NCI-H1092 (cell line): ENCODE measurements at regions not wholly inside any gene's neighbourhood (a gene's known extent, or its start where the extent isn't known, plus 50 kb on each side); places are given as distances from the start of the nearest gene placed in this dataset.

Source experiments
- DNase-seq: peaks from one replicate; lab custom pipeline; 2025; lab: John Stamatoyannopoulos, UW

DNA sequence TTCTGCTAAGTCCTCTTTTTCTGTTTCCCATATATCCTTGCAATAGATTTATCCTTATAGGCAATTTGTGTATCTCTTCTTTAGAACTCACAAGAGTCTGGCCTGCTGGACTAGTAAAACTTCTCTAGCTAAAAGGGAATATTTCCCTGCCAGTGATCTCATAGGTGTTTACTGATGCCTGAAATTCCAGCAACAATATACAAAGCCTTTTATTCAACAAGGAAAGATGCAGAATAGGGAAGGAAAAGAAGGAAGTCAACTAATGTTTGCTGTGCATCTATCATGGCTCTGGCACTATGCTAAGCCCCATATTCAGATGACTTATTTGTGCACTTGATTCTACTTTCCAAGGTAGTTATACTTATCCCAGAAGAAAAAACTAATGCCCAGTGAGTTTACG is 160.0 kb upstream of the DMRTA1 start:
- no peak for DNase-seq

GRCh38 chr9:22288661-22289060 is 158.0 kb upstream of the DMRTA1 start:
- no peak for DNase-seq

DNA sequence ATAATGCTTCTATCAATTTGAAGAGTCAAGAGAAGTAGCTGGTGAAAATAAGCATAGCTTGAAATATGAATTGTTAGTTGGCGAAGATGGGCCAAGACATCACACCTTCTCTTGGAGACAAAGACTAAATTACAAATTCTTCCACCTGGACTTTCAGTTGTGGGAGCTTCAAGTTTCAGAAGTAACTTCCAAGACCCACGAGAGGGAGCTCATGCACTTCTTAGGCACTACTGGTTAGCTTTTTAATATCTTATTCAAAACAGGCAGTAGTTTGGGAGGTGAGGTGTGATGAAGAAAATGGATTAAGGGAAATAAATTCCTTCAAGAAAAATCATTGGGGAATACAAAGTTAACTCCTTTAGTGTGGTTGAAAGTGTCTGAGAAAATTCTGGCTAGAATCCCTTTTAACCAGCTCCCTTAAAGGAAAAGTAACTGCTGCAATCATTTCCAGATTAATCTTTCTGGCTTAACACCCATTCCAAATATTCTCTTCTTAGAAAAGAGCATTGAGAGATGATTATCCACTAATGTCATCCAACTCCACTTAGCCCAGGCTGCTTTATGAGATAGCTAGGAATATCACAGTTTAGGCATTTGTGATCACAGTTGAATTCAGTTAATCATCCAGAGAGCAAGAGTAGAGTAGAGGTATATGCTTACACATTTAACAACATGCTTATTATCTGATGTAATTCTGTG is 139.5 kb upstream of the DMRTA1 start:
- DNase-seq: peak; percentile 75

DNA sequence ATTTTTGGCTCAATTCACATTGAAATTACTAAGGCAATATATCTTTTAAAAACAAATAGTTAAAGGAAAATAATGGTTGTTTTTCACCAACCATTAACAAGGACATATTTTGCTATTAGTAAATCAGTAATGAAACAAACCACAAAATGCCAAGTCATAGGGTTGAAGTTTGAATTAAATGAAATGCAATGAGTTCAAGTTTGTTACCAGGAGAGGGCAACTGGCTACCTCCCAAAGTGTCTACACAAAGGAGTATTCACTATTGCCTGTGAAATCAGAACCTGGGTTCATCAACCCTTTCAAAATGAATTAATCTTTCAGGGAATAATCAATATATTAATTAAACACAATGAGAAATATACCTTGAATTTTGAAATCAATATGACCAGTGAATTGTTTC is 138.4 kb upstream of the DMRTA1 start:
- no peak for DNase-seq

DNA sequence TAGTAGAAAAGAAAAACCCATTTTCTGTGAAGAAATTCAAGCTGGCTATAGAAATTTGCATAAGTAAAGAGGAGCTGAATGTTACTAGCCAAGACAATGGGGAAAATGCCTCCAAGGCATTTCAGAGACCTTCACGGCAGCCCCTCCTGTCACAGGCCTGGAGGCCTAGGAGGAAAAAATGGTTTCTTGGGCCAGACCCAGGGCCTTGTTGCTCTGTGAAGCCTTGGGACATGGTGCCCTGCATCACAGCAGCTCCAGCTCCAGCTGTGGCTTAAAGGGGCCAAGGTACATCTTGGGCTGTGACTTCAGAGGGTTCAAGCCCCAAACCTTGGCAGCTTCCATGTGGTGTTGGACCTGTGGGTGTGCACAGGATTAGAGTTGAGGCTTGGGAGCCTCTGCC is 130.0 kb upstream of the DMRTA1 start:
- DNase-seq: no peak

DNA sequence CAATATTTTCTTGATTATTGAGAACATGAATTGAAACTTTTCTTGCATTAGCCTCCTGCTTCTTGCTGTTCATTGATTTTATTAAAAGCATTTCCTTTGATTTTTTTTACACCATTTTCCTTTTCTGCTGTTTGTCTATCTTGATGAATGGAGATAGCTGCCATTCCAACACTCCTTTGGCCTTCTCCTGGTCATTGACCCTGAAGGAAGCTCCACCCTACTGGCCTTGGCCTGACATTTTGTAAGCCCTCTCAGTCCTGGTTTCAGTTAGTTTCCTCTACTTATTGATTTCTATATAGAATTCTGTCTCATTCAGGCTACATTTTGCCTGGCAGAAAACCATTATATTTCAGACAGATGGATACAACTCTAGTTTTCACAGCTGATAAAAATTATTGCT is 115.1 kb upstream of the DMRTA1 start:
- DNase-seq: no peak

- DNase-seq: no peak
Measured at GRCh38 chr9:22332202-22332601, 114.4 kb upstream of the DMRTA1 start.

DNA sequence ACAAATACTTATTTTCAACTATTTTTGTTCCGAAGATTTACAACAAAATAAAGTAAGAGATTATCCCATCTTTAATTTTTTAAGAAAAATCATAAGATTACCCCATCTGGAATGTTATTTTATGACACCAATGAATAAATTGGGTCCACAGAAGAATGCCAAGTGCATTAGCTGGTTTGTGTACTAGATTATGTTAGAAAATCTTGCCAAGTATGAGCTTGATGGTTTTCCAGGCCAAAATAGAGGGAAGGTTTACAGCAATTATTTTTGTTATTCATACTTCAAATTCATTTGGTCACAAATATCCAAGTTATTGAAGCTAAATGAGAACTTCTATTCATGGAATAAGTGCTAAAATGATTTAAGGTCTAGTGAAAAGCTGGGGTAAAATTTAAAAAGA is 109.4 kb upstream of the DMRTA1 start:
- DNase-seq: no peak

- DNase-seq: no peak
Measured at GRCh38 chr9:22342491-22343217, 104.0 kb upstream of the DMRTA1 start.

GRCh38 chr9:22343218-22343611 is 103.4 kb upstream of the DMRTA1 start:
- DNase-seq: no peak

GRCh38 chr9:22354699-22355384 is 91.8 kb upstream of the DMRTA1 start:
- DNase-seq: no peak

- no peak for DNase-seq
Measured at GRCh38 chr9:22356985-22357384, 89.6 kb upstream of the DMRTA1 start.

DNA sequence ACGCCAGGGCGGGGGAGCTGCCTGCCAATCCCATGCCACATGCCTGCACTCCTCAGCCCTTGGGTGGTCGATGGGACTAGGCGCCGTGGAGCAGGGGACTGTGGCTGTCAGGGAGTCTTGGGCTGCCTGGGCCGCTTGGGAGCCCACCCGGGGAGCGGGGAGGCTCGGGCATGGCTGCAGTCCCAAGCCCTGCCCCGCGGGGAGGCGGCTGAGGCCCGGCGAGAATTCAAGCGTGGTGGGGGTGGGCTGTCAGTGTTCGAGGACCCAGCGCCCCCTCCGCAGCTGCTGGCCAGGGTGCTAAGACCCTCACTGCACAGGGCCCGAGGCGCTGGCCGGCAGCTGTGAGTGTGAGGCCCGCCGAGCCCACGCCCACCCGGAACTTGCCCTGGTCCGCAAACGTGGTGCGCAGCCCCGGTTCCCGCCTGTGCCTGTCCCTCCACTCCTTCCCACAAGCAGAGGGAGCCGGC is 83.2 kb upstream of the DMRTA1 start:
- DNase-seq: no peak

DNA sequence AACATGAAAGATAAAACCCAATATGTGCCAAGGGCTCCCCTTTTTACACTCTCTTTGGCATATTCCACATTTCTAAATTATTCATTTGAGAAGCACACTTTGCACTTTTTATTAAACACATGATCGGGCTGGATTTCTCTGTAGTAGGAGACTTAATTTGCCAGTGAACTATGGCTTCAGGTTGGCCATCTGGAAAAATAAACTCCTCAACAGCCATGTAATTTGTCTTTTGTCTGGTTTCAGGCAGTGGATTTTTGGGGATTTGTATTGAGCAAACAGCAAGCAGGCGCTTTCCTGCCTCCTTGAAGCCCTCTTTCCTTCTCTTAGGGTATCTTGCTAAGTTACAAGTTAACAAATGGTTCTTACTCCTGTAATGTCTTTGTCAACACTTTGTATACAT is 73.0 kb upstream of the DMRTA1 start:
- DNase-seq: peak; percentile 76

DNA sequence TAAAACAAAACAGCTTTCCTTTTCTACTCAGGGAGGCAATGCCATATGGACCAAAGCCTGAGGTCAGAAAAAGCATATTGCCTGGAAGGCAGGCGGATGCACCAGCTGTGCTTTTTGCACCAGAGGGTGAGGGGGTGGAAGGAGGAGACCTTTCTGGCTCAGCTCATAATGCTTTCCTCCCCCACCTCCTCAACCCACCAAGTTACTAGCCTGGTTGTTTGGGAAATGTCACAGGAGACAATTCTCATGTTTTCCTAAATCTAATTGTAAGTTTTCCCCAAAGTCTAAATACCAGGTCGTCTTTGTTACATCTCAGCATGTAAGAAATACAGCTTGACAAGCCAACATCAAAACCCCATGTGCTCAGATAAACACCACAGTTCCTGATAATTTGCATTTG is 72.6 kb upstream of the DMRTA1 start:
- DNase-seq: peak; percentile 63

DNA sequence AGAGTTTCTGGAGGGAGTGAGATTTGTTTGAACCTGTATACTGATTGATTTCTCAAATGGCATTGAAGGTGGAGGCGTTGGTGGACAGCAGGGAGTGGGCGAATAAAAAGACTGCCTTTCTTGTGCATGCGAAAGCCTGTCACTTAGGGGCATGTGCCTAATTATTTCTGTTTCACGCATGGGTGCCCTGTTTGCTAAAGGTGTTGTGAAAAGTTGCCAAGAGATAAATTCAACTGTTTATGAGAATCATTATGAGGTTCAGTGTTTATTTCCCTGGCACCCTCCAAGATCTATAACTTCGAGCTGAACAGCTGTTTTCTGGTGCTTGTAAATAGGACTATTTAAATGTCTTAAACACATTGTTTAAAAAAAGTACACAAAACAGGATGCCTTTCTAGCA is 67.4 kb upstream of the DMRTA1 start:
- peak; percentile 85 for DNase-seq

- no peak for DNase-seq
Measured at GRCh38 chr9:22381170-22381569, 65.5 kb upstream of the DMRTA1 start.

DNA sequence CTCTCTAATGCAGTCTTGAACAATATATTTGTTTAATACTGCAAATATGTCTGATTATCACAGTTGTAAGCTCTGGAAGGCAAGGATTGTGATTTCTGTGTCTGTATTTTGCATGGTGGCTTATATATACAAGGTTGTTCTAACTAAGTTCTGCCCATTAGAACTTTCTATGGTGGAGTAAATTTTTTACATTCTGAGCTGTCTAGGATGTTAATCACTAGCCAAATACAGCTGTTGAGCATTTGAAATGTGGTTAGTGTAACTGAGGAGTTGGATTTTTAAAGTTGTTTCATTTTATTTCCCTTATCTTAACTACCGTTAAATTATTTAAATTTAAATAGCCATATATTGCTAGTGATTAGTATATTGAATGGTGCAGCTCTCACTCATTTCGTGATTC is 64.3 kb upstream of the DMRTA1 start:
- DNase-seq: no peak

DNA sequence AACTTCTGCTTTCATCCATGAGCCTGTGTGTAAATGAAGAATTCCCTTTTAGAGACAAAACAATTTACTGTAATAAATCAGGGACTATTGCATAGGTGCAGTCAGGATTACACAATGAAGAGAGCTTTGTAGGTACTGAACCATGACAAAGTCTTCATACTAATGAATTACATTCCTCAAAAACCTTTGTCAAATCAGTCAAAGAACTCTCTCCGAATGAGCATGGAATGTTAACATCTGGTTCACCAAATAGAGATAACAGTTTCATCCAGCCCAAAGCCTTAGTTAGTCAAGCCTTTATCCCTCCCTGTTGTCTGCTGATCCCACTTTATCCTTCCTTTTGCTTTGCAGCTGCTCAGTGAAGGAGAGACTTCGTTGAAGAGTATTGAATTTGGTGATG is 62.9 kb upstream of the DMRTA1 start:
- DNase-seq: no peak

DNA sequence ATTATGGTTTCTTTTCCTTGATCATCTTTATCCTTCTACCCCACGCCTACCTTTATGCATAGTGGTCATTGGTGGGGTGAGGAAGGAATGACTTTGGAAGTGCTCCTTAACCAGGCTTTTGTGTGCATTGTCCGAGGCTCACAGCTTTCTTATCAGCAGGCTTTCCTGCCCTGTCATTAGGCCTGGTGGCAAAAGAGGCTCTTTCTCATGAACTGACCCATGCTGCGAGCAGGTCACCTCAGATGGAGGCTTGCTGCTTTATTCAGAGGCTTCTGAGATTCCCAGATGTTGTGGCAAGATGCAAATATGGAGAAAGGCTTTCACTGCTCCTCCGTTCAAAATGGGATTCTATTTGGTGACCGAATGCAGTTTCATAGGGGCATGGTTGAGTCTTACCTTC is 57.4 kb upstream of the DMRTA1 start:
- DNase-seq: no peak

DNA sequence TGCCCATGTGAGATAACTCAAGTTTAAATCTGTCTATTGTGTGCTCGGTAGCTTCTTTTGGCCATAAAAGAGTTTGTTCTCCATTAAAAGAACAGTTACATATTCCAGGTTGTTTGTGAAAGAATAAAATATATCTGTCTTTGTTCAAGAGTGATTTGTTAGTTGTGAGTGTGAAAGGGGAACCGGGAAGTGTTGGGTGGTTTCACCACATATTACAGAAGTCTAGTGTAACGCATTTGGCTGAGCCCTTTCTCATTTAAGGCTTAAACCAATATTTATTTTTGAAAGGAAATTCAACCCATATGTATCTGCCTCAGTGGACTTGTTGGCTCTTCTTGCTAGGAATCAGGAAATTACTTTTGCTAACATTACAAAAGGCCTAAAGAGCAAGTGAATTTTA is 54.1 kb upstream of the DMRTA1 start:
- no peak for DNase-seq

GRCh38 chr9:22395687-22396141 is 50.9 kb upstream of the DMRTA1 start:
- no peak for DNase-seq
